ENCODE measurements at regions not wholly inside any gene's neighbourhood (a gene's known extent, or its start where the extent isn't known, plus 50 kb on each side); places are given as distances from the start of the nearest gene placed in this dataset.

GRCh38 chr2:41502752-41503151 lies 545.1 kb upstream of the PKDCC start:
- H3K4me3 ChIP-seq (ENCODE audit: low read depth, low read length), result no peak overlapping the region
- no peak for TF ChIP-seq CTCF (IDR thresholded peaks at IDR 0.05; ENCODE audit: insufficient read depth, low read depth, low read length, missing control alignments)
- DNase-seq (ENCODE audit: low read depth), result no peak

GRCh38 chr2:41504532-41504931 lies 543.3 kb upstream of the PKDCC start:
- TF ChIP-seq CTCF (IDR thresholded peaks at IDR 0.05; ENCODE audit: insufficient read depth, low read depth, low read length, missing control alignments), result no peak
- DNase-seq (ENCODE audit: low read depth), result no peak
- H3K4me3 ChIP-seq (ENCODE audit: low read depth, low read length), result no peak overlapping the region

GRCh38 chr2:41510108-41510507 lies 537.7 kb upstream of the PKDCC start:
- no peak for DNase-seq (ENCODE audit: low read depth)
- no peak for TF ChIP-seq CTCF (IDR thresholded peaks at IDR 0.05; ENCODE audit: insufficient read depth, low read depth, low read length, missing control alignments)
- H3K4me3 ChIP-seq (ENCODE audit: low read depth, low read length), result no peak overlapping the region

- DNase-seq (ENCODE audit: low read depth), result no peak
- no peak overlapping the region for H3K4me3 ChIP-seq (ENCODE audit: low read depth, low read length)
- TF ChIP-seq CTCF (IDR thresholded peaks at IDR 0.05; ENCODE audit: insufficient read depth, low read depth, low read length, missing control alignments), result no peak
Measured at GRCh38 chr2:41521211-41521610, 526.6 kb upstream of the PKDCC start.

GRCh38 chr2:41527525-41528323 lies 520.1 kb upstream of the PKDCC start:
- TF ChIP-seq CTCF (IDR thresholded peaks at IDR 0.05; ENCODE audit: insufficient read depth, low read depth, low read length, missing control alignments), result no peak
- no peak overlapping the region for H3K4me3 ChIP-seq (ENCODE audit: low read depth, low read length)

GRCh38 chr2:41535575-41535974 lies 512.2 kb upstream of the PKDCC start:
- TF ChIP-seq CTCF (IDR thresholded peaks at IDR 0.05; ENCODE audit: insufficient read depth, low read depth, low read length, missing control alignments), result no peak
- H3K4me3 ChIP-seq (ENCODE audit: low read depth, low read length), result no peak overlapping the region
- DNase-seq (ENCODE audit: low read depth), result no peak

More at GRCh38 chr2:41527525-41528323, 520.1 kb upstream of the PKDCC start:
- no peak for DNase-seq (ENCODE audit: low read depth)

Measured in GM12865 (cell line).